GM21723 (cell line): ENCODE measurements at regions not wholly inside any gene's neighbourhood (a gene's known extent, or its start where the extent isn't known, plus 50 kb on each side); places are given as distances from the start of the nearest gene placed in this dataset.

Experiments
- ATAC-seq: cut with Tn5 transposase; IDR thresholded peaks from one replicate; pipeline ENCODE4 v1.9.1; 2021; ENCODE audit warnings: mild to moderate bottlenecking, moderate library complexity; ENCODE audit not compliant: unreplicated experiment

DNA sequence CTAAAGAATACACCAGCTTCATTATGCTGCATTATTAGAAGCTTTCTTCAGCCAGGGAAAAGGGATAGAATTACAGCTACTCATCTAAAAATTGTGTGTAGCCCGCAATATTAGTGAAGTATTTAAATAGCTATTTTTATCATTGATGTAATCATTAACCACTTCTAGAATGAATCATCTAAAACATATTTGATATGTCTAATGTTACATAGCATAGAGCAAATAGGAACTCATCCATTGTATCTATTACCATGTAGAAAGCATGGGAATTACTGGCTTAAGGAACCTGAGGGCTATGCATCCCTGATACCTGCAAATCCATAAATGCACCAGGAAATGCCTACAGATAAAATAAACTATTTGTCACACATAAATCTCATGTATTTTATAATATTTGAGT is 54.5 kb upstream of the VGLL3 start:
- no peak for ATAC-seq

DNA sequence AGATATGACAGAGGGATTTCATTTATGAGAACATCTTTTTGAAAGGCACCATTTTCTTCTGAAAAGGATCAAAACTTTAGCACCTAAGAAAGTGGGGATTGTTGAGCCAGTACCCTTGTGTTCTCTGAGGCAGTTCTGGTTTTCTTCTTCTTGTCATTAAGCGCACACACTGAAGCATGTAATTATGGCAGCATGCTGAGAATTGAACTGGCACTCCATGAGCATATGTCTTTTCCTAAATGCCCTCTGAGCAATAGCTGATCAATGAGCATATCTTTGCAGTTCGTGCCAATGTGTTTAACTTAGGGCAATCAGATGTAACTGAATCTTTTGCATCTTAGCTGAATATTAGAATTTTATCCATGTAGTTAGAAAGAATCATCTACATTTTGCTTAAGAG is 53.9 kb upstream of the VGLL3 start:
- no peak for ATAC-seq

- no peak for ATAC-seq
Measured at GRCh38 chr3:87044409-87044808, 53.5 kb upstream of the VGLL3 start.

GRCh38 chr3:87041191-87041590 is 50.2 kb upstream of the VGLL3 start:
- ATAC-seq, result no peak
